GM12878 (cell line): ENCODE measurements at regions not wholly inside any gene's neighbourhood (a gene's known extent, or its start where the extent isn't known, plus 50 kb on each side); places are given as distances from the start of the nearest gene placed in this dataset.

Experiments
- ATAC-seq: fragments of 200-7000 bp; cut with Tn5 transposase; 3 replicates; pipeline ENCODE4 v1.9.1; 2020; ENCODE audit warnings: mild to moderate bottlenecking, moderate library complexity
- BruUV-seq: library from RNA; stranded (reverse); fragments of 400-500 nt; replicated peaks from 2 replicates; lab custom pipeline; 2021; lab: Mats Ljungman, UMichigan
- CTCF ChIA-PET: fragments of 300-600 bp; sonication (Branson Sonifier 250); formaldehyde crosslinking; extraction: SDS; loops from one replicate; lab custom pipeline; 2021; ENCODE audit warnings: inconsistent platforms; lab: Yijun Ruan, JAX
- POLR2A ChIA-PET: fragments of 350-600 bp; formaldehyde crosslinking; extraction: SDS; loops from one replicate; lab custom pipeline; 2021; ENCODE audit warnings: inconsistent platforms; lab: Charles Lee
- RAD21 ChIA-PET: fragments of 300-600 bp; sonication (Branson Sonifier 250); formaldehyde crosslinking; loops from one replicate; lab custom pipeline; 2023; ENCODE audit warnings: antibody characterized with exemption; ENCODE audit not compliant: unreplicated experiment; lab: Charles Lee
- SMC1A ChIA-PET: fragments of 300-600 bp; sonication (Branson Sonifier 250); formaldehyde crosslinking; loops from one replicate; lab custom pipeline; 2023; ENCODE audit not compliant: unreplicated experiment, uncharacterized antibody; lab: Charles Lee
- DNase-seq: peaks from one replicate; pipeline ENCODE4 v3.0.0-alpha.2; 2011; ENCODE audit warnings: low read depth, low spot score
- FAIRE-seq: peaks from 3 replicates; lab custom pipeline; 2011; peaks lifted over from hg19 to GRCh38; lab: Jason Lieb, UNC
- H2AFZ ChIP-seq: 2 replicates; pipeline ENCODE4 v1.6.0; 2011; ENCODE audit warnings: low read depth, low read length, control low read depth; ENCODE audit not compliant: control insufficient read depth
- H3K27ac ChIP-seq: 2 replicates; pipeline ENCODE4 v1.5.1; 2011; ENCODE audit warnings: control low read depth; ENCODE audit not compliant: control insufficient read depth, insufficient read depth
- H3K27me3 ChIP-seq, 2 experiments: replicated peaks in 1 of 2; 2 replicates each; pipeline versions ENCODE4 v1.6.0 to v1.6.1; 2011; ENCODE audit warnings: low read length in 1 of 2; ENCODE audit not compliant: control insufficient read depth in 2 of 2, insufficient read depth in 2 of 2
- H3K36me3 ChIP-seq, 2 experiments: 2 replicates each; pipeline ENCODE4 v1.5.1; 2011; ENCODE audit warnings: low read length in 1 of 2; ENCODE audit not compliant: control insufficient read depth in 2 of 2, insufficient read depth in 2 of 2
- H3K4me1 ChIP-seq: 2 replicates; pipeline ENCODE4 v1.6.1; 2011; ENCODE audit warnings: mild to moderate bottlenecking, low read length, moderate library complexity, mixed read lengths; ENCODE audit not compliant: control insufficient read depth, insufficient read depth
- H3K4me2 ChIP-seq: 2 replicates; pipeline ENCODE4 v1.6.0; 2011; ENCODE audit warnings: control low read depth; ENCODE audit not compliant: control insufficient read depth, insufficient read depth
- H3K4me3 ChIP-seq: fragments of 200-600 bp; sonication (generic); 2 replicates; pipeline ENCODE4 v1.5.1; 2016
- H3K79me2 ChIP-seq: 2 replicates; pipeline ENCODE4 v1.6.0; 2011; ENCODE audit warnings: low read length; ENCODE audit not compliant: control insufficient read depth, insufficient read depth
- H3K9ac ChIP-seq: 2 replicates; pipeline ENCODE4 v1.8.0; 2011; ENCODE audit warnings: low read length, control low read depth, mixed read lengths; ENCODE audit not compliant: control insufficient read depth, insufficient read depth
- H3K9me3 ChIP-seq: replicated peaks from 3 replicates; pipeline ENCODE4 v1.5.1; 2011; ENCODE audit warnings: mild to moderate bottlenecking, low read length; ENCODE audit not compliant: control insufficient read depth, insufficient read depth
- H4K20me1 ChIP-seq: 2 replicates; pipeline ENCODE4 v1.6.0; 2011; ENCODE audit not compliant: control insufficient read depth, insufficient read depth
- CEBPZ ChIP-seq: fragments of 150-350 bp; IDR thresholded peaks from 2 replicates; pipeline ENCODE4 v1.6.1; 2016; ENCODE audit warnings: low read depth, low read length
- CTCF ChIP-seq, 3 experiments: IDR thresholded peaks in 2 of 3; conservative IDR thresholded peaks in 1 of 3; 2 replicates each; pipeline ENCODE4 v1.5.1; 2011; ENCODE audit warnings: low read depth in 3 of 3, low read length in 3 of 3, mild to moderate bottlenecking in 3 of 3, control low read depth in 2 of 3, moderate library complexity in 2 of 3, inconsistent platforms in 1 of 3, mixed read lengths in 1 of 3; ENCODE audit not compliant: control insufficient read depth in 2 of 3, insufficient read depth in 1 of 3; ENCODE audit errors: extremely low read depth in 1 of 3
- ESRRA ChIP-seq: IDR thresholded peaks from 2 replicates; pipeline ENCODE4 v1.6.1; 2012; ENCODE audit warnings: mild to moderate bottlenecking, low read length, improper control_type of control experiment
- FOXM1 ChIP-seq: IDR thresholded peaks from 2 replicates; pipeline ENCODE4 v1.6.1; 2012; ENCODE audit warnings: low read depth, mild to moderate bottlenecking, inconsistent platforms, low read length, moderate library complexity
- NFYA ChIP-seq: IDR thresholded peaks from 2 replicates; pipeline ENCODE4 v1.6.1; 2011; ENCODE audit warnings: low read depth, mild to moderate bottlenecking, low read length, improper control_type of control experiment, borderline replicate concordance
- RB1 ChIP-seq: fragments of 450-650 bp; formaldehyde crosslinking; IDR thresholded peaks from 2 replicates; pipeline ENCODE4 v1.6.1; 2017; ENCODE audit warnings: mild to moderate bottlenecking, borderline replicate concordance
- SP1 ChIP-seq: IDR thresholded peaks from one replicate; pipeline ENCODE4 v1.6.1; 2011; ENCODE audit warnings: low read depth, low read length
- YBX1 ChIP-seq: fragments of 450-650 bp; IDR thresholded peaks from 2 replicates; pipeline ENCODE4 v1.6.1; 2016; ENCODE audit warnings: antibody characterized with exemption
- ZNF24 ChIP-seq: fragments of 450-650 bp; IDR thresholded peaks from 2 replicates; pipeline ENCODE4 v1.6.1; 2017; ENCODE audit warnings: antibody characterized with exemption, mild to moderate bottlenecking
- ZNF592 ChIP-seq: fragments of 450-650 bp; IDR thresholded peaks from 2 replicates; pipeline ENCODE4 v1.6.1; 2017; ENCODE audit warnings: mild to moderate bottlenecking, moderate library complexity
- ZNF687 ChIP-seq: fragments of 450-650 bp; IDR thresholded peaks from 2 replicates; pipeline ENCODE4 v1.6.1; 2017; ENCODE audit warnings: mild to moderate bottlenecking, moderate library complexity
- WGBS: methylation state at CpG from one replicate; pipeline ENCODE4 v1.1.6; 2016; ENCODE audit warnings: low lambda C conversion rate; ENCODE audit not compliant: insufficient replicate concordance, insufficient coverage; ENCODE audit errors: missing lambda C conversion rate; 5-methylcytosine and 5-hydroxymethylcytosine counted together
- in situ Hi-C: fragments of 300-500 bp; cut with MboI; formaldehyde crosslinking; loops from 9 replicates; pipeline ENCODE4 v1.14.3; 2018; ENCODE audit warnings: mixed read lengths
- intact Hi-C: fragments of 100-400 bp; cut with micrococcal nuclease; formaldehyde crosslinking; loops from one replicate; pipeline ENCODE4 v1.14.2; 2022; ENCODE audit not compliant: unreplicated experiment

GRCh38 chr11:101686514-101686913, 102.7 kb upstream of the TRPC6 start:
- Histone ChIP-seq H4K20me1 (no peaks in the 10 kb centered on the region), H3K27ac (no peak overlapping the region), H3K4me3 (no peak overlapping the region), H3K4me2 (no peak overlapping the region), H2AFZ (no peak overlapping the region), H3K4me1 (no peaks in the 10 kb centered on the region), H3K27me3 (no peaks in the 10 kb centered on the region), H3K79me2 (no peaks in the 10 kb centered on the region), H3K9ac (no peak overlapping the region), H3K9me3 (no peaks in the 10 kb centered on the region), H3K36me3 (no peaks in the 10 kb centered on the region)
- ChIA-PET CTCF (no interaction called here), RAD21 (no interaction called here), SMC1A (no interaction called here), POLR2A (no interaction called here)
- no TSS peak for BruUV-seq
- in situ Hi-C loops = no loop called here
- FAIRE-seq (no peak), ATAC-seq (no peak), DNase-seq (no peak)
- intact Hi-C loops = no loop called here
- TF ChIP-seq FOXM1 = no peak
- TF ChIP-seq SP1 = no peak
- TF ChIP-seq CEBPZ = no peak
- no peak for TF ChIP-seq RB1
- no peak for TF ChIP-seq ESRRA
- no peak for TF ChIP-seq CTCF (IDR thresholded peaks at IDR 0.05 in 2 of 3, conservative IDR thresholded peaks at IDR 0.05 in 1 of 3; ENCODE audit: control insufficient read depth in 2 of 3, extremely low read depth in 1 of 3, insufficient read depth in 1 of 3, low read depth in 3 of 3, low read length in 3 of 3)
- TF ChIP-seq YBX1 = no peak
- TF ChIP-seq NFYA = no peak
- no peak for TF ChIP-seq ZNF592
- TF ChIP-seq ZNF24 = no peak
- TF ChIP-seq ZNF687 = no peak
- WGBS = 5% methylated on average over 2 of the region's 2 CpGs
